Dedifferentiated amniotic fluid mesenchymal stem cell (primary cell): ENCODE measurements at regions not wholly inside any gene's neighbourhood (a gene's known extent, or its start where the extent isn't known, plus 50 kb on each side); places are given as distances from the start of the nearest gene placed in this dataset.

Source experiments
- DNase-seq: peaks from one replicate; pipeline ENCODE4 v3.0.0-alpha.2; 2016; ENCODE audit errors: extremely low spot score

- DNase-seq = no peak
Measured at GRCh38 chr2:120477198-120477597, 131.3 kb downstream of the INHBB start.

- DNase-seq = no peak
Measured at GRCh38 chr2:120477831-120478481, 132.0 kb downstream of the INHBB start.

GRCh38 chr2:120480346-120480902 is 134.5 kb downstream of the INHBB start:
- DNase-seq = no peak

DNA sequence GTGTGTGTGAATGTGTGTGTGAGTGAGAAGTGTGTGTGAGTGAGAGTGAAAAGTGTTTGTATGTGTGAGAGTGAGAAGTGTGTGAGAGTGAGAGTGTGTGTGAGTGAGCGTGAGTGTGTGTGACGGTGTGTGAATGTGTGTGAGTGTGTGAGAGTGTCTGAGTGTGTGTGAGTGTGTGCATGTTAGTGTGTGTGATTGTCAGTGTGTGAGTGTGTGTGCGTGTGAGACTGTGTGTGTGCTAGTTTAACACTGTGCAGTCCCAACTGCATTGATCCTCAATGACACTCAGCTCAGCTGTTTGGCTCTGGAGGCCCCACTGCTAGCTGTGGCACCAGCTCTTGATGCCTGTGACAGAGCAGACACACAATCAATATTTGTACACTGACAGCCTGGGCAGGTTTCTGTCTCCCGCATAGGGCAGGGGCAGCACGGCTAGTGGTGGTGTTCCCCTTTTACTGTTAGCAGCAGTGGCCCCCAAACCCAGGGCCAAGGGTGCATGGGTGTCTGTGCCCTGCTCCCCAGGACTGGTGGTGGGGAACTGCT is 135.0 kb downstream of the INHBB start:
- DNase-seq = no peak

DNA sequence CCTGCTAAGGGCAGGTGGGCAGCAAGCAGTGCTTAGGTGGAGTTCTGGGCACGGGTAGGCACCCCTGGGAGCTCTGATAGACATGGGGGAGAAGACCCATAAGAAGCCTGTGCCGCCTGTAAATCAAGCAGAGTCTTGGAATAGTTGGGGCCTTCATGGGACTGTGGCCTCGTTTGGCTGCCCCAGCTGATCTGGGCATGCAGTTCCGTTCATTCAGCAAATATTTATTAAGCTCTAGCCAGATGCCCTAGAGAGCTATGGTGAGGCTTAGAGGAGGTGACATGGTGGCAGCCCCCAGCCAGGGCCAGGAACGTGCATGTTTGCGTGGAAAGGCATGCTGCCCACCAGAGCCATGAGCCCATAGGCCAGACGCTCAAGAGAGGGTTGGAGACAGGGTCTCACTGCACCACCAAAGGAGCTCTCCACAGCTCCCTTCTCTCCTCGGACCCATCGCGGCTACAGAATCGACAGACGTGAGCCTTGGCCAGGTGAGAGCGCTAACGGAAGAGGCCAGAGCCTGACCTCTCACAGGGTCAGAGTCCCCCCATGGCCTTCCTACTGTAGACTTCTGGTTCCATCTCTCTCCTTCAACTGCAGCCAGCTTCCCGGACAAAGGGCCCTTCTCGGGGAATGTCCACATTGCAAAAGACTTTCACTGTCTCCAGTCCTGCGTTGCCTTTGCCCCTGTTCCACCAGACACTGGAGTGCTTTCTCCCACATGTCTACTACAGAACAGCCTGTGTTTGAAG is 135.7 kb downstream of the INHBB start:
- no peak for DNase-seq

DNA sequence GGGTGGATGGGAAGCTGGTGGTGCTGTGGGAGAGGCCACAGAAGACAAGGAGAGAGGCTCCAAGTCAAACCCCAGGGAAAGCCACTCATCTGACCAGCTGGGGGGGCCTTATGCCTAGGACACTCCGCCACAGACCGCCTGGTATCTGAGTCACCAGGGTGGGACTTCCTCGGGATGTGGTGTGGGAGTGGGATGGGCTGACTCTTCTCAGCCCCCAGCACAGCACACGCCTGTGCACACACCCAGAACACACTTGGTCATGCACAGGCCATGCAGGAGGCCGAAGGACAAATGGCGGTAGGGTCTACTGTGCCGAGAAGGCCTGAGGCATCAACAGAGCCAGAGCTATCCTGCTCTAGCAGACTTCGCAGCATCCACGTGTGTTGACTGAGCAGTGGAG is 136.4 kb downstream of the INHBB start:
- DNase-seq = no peak

GRCh38 chr2:120483355-120483754 is 137.4 kb downstream of the INHBB start:
- DNase-seq = no peak

- DNase-seq = no peak
Measured at GRCh38 chr2:120485096-120485495, 139.2 kb downstream of the INHBB start.

DNA sequence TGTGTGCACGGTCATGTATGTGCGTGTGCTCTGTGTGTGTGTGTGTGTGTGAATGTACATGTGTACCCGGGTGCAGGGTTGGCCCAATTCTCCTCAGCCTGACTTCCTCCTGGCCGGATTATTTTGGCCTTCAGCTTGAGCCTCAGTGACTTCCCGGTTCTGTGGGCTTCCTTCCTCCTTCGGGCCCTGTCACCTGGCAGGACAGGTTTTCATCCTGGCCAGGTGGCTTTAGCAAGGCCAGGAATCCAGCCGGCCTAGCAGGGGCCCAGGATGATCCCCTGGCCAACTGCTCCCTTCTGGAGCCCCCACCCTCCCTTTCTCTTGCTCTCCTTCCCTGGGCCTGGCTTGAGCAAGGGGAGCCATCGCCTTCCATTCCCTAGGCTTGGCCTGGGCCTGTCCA is 140.5 kb downstream of the INHBB start:
- no peak for DNase-seq

DNA sequence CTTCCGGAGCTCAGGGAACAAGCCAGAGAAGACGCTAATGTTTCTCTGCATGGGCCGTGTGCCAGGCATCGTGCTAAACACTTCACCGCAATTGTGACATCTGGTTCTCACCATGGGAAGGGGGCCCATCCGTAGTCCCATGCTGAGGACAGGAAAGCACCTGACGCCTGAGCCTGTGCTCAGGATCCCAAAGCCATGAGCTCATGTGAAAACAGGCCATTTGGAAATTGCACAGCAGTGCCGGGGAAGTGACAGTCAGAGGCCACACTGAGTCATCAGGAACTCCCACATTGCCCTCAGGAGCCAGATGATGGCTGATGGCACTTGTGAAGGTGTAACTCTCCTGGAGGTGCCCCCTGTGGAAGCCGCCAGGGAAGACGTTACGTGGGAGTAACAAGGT is 141.0 kb downstream of the INHBB start:
- DNase-seq = no peak

GRCh38 chr2:120488531-120488930 is 142.6 kb downstream of the INHBB start:
- no peak for DNase-seq

- DNase-seq = no peak
Measured at GRCh38 chr2:120489023-120489422, 143.1 kb downstream of the INHBB start.

- no peak for DNase-seq
Measured at GRCh38 chr2:120490091-120490798, 144.3 kb downstream of the INHBB start.

DNA sequence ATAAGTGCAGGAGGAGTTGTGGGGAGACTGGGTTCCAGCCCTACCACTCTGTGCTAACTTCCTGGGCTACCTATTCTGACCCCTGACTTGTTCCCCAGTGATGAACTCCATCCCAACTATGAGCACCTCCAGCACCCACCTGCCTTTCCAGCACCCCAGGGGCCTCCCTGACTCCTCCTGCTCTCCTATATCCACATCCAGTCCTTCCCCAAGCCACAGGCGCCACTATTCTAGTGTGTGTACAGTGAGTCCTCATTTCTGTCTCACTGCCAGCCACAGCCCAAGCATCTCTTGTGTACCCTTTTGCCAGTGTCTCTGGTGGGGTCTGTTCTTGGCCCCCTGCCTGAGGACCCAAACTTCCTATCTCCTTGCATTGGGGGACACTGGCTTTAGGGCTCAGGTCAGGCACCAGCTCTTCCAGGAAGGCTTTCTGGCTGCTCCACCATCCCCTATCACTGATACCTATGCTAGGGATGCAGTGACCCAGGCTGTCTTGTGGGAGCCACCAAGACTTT is 145.2 kb downstream of the INHBB start:
- no peak for DNase-seq

DNA sequence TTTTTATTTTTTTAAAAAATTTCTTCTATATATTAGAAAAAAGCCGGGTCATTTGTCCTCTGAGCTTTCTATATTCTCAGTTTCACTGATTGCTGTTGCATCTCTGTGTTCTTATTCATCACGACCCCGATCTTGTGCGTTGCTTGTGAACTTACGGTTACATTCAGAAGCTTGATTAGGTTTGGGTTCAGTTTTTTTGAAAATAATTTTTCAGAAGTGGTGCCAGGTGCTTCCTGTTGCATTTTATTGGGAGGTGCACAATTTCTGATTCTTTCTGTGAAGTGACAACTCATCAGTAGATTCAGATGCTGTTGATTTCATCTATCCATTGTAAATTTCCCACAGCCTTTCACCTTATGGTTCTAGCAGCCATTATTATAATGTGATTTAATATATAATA is 147.3 kb downstream of the INHBB start:
- DNase-seq = no peak

DNA sequence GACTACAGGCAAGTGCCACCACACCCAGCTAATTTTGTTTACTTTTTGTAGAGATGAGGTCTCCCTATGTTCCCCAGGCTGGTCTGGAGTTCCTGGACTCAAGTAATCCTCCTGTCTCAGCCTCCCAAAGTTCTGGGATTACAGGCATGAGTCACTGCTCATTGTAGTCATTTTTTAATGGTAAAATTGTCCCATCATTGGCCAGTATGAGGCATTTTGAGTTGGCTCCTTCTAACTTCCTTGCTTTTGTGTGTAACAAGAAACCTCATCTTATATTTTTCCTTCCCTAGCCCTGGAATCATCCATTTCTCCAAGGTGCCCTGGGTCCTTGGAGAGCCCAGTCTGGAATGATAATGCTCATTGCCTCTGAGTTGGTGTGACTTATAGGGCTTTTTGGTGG is 148.5 kb downstream of the INHBB start:
- DNase-seq = no peak

DNA sequence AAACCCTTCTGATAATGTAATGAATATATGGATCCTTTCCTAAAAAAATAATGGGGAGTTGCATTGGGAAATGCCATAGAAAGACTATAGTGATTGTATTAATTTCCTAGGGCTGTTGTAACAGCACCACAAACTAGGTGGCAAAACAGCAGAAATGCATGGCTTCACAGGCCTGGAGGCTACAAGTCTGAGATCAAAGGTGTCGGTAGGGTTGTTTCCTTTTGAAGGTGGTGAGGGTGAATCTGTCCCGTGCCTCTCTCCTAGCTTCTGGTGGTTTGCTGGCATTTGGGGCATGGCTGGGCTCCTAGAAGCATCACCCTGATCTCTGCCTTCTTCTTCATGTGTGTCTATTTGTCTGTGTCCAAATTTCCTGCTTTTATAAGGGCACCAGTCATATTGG is 149.7 kb downstream of the INHBB start:
- DNase-seq = no peak

DNA sequence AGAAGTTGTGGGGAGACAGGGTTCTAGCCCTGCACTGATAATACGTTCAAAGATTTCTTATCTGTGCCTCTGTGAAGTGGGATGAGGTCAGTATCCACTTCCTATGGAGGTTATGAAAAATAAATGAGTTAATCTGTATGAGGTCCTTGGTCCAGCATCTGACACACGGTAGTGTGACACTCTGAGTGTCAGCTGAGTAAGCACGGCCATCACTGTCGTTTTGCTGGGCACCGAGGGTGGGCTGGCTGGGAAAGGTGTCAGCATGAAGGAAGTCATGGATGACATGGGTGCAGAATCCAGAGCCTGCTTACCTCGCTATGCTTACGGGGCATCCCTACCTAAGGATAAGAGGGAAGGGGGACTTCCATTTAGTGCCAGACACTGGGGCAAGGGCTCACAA is 150.3 kb downstream of the INHBB start:
- no peak for DNase-seq

DNA sequence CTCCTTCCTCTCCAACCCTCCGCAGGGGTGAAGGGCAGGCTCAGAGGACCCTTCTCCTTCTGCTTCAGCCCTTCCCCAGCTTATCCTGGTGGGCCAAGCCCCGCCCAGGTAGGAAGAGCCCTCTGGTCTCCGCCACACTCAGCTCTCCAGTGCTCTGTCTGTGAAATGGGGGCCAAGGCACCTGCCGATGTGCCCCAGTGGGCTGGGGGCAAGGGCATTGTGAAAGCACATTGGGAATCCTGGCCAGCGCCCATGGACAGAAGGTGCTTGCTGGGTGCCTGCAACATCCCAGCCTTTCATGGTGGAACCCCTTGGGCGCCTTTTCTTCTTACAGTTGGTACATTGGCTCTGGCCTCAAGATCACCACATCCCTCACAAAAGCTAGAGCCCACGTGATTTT is 150.8 kb downstream of the INHBB start:
- DNase-seq = no peak

DNA sequence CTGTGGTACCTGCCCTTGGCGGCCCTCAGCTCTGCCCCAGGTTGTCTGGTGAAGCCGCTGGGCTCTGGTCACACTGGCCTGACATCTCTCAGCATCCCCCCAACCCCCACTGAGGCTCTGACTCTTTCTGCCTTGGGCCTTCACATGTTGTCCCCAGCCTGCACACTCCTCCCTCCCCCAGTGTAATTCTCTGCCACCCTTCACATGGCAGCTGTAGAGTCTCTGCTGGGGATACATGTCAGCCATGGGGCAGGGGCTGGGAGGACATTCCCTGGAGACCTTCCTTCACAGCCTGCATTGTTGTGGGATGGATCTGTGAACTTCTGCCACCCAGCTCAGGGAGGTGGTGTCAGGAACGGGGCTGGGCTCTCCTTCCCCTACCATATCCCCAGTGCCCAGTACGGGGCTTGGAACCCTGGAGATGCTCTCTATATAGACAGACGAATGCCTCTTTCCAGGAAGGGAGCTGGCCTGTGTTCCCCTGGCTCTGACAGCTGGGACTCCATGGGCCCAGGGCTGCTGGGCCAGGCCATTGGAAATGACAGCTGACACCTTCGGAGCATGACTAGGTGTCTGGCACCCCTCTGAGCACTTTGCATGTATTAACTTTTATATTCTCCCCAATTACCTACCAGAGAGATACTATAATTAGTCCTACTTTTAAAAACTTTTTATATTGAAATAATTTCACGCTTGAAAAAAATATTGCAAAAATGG is 151.5 kb downstream of the INHBB start:
- no peak for DNase-seq

DNA sequence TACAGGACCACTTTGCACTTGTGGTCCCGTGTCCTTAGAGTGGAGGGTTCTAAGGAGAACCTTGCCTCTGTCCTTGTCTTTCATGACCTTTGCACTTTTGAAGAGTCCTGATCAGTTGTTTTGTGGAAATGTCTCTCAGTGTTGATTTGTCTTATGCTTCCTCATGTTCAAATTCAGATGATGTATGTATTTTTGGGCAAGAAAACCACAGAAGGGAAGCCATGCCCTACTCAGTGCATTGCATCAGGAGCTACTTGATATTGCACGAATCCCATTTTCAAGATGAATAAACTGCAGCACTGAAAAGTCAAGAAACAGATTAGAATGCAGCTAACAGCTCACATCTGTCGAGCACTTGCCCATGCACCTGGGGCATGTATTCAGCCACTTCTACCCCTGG is 152.2 kb downstream of the INHBB start:
- DNase-seq = no peak
